Keratinocyte (primary cell): ENCODE measurements at regions not wholly inside any gene's neighbourhood (a gene's known extent, or its start where the extent isn't known, plus 50 kb on each side); places are given as distances from the start of the nearest gene placed in this dataset.

Experiments used
- DNase-seq: peaks from one replicate; pipeline ENCODE4 v3.0.0-alpha.2; 2011; ENCODE audit warnings: low read depth, missing footprints, low spot score
- FAIRE-seq: peaks from 2 replicates; lab custom pipeline; 2011; peaks lifted over from hg19 to GRCh38; lab: Jason Lieb, UNC
- H2AFZ ChIP-seq: 2 replicates; pipeline ENCODE4 v1.6.0; 2012; ENCODE audit warnings: low read length, control low read depth, inconsistent platforms; ENCODE audit not compliant: control insufficient read depth
- H3K27ac ChIP-seq: 2 replicates; pipeline ENCODE4 v1.5.1; 2011; ENCODE audit warnings: low read length; ENCODE audit not compliant: control insufficient read depth, insufficient read depth
- H3K27me3 ChIP-seq: 3 replicates; pipeline ENCODE4 v1.6.0; 2011; ENCODE audit warnings: low read length; ENCODE audit not compliant: control insufficient read depth, insufficient read depth; ENCODE audit errors: extremely low read depth
- H3K36me3 ChIP-seq, 2 experiments: 2 replicates in 1 of 2; 3 replicates in 1 of 2; pipeline ENCODE4 v1.5.1; 2011; ENCODE audit warnings: low read length in 2 of 2, mild to moderate bottlenecking in 1 of 2; ENCODE audit not compliant: control insufficient read depth in 2 of 2, insufficient read depth in 2 of 2; ENCODE audit errors: extremely low read depth in 1 of 2
- H3K4me1 ChIP-seq: 3 replicates; pipeline ENCODE4 v1.5.1; 2011; ENCODE audit warnings: low read length; ENCODE audit not compliant: control insufficient read depth, insufficient read depth; ENCODE audit errors: extremely low read depth
- H3K4me2 ChIP-seq: 3 replicates; pipeline ENCODE4 v1.6.0; 2011; ENCODE audit warnings: low read depth, low read length; ENCODE audit not compliant: control insufficient read depth, insufficient read depth; ENCODE audit errors: extremely low read depth
- H3K4me3 ChIP-seq, 3 experiments: fragments of 200-600 bp in 1 of 3; sonication (generic) in 1 of 3; 2 replicates in 2 of 3; 3 replicates in 1 of 3; pipeline ENCODE4 v1.5.1; 2011 to 2016; ENCODE audit warnings: low read length in 3 of 3, mild to moderate bottlenecking in 3 of 3, control low read depth in 2 of 3, inconsistent platforms in 1 of 3, low read depth in 1 of 3, mixed read lengths in 1 of 3, mixed run types in 1 of 3, moderate library complexity in 1 of 3; ENCODE audit not compliant: control insufficient read depth in 2 of 3, insufficient read depth in 2 of 3; ENCODE audit errors: extremely low read depth in 1 of 3
- H3K79me2 ChIP-seq: 2 replicates; pipeline ENCODE4 v1.6.0; 2012; ENCODE audit warnings: low read length; ENCODE audit not compliant: control insufficient read depth, insufficient read depth
- H3K9ac ChIP-seq: 3 replicates; pipeline ENCODE4 v1.6.0; 2011; ENCODE audit warnings: low read length; ENCODE audit not compliant: control insufficient read depth, insufficient read depth; ENCODE audit errors: extremely low read depth
- H3K9me1 ChIP-seq: 3 replicates; pipeline ENCODE4 v1.6.0; 2011; ENCODE audit warnings: low read length; ENCODE audit not compliant: control insufficient read depth, insufficient read depth; ENCODE audit errors: extremely low read depth
- H3K9me3 ChIP-seq: 2 replicates; pipeline ENCODE4 v1.5.1; 2012; ENCODE audit warnings: low read depth, low read length; ENCODE audit not compliant: control insufficient read depth
- H4K20me1 ChIP-seq: 3 replicates; pipeline ENCODE4 v1.6.0; 2011; ENCODE audit warnings: low read length; ENCODE audit not compliant: control insufficient read depth, insufficient read depth; ENCODE audit errors: extremely low read depth
- EZH2 ChIP-seq: IDR thresholded peaks from one replicate; pipeline ENCODE4 v1.6.1; 2012; ENCODE audit warnings: inconsistent platforms, mild to moderate bottlenecking, low read length, moderate library complexity
- dilution Hi-C: fragments of 300-500 bp; cut with MboI; formaldehyde crosslinking; loops from one replicate; pipeline ENCODE4 v1.7.0; 2020; ENCODE audit warnings: low sequenced_read_pairs; ENCODE audit not compliant: extremely low pct_ligation_motif_present
- TF ChIP-seq, protein P1 (sequence below), 3 experiments: IDR thresholded peaks in 1 of 3; conservative IDR thresholded peaks in 1 of 3; optimal IDR thresholded peaks in 1 of 3; 2 replicates in 2 of 3; 3 replicates in 1 of 3; pipeline versions ENCODE3 to v1.5.1; 2011; ENCODE audit warnings: low read length in 3 of 3, mild to moderate bottlenecking in 3 of 3, moderate library complexity in 2 of 3, control low read depth in 1 of 3, inconsistent platforms in 1 of 3; ENCODE audit not compliant: insufficient read depth in 2 of 3; ENCODE audit errors: extremely low read depth in 1 of 3

DNA sequence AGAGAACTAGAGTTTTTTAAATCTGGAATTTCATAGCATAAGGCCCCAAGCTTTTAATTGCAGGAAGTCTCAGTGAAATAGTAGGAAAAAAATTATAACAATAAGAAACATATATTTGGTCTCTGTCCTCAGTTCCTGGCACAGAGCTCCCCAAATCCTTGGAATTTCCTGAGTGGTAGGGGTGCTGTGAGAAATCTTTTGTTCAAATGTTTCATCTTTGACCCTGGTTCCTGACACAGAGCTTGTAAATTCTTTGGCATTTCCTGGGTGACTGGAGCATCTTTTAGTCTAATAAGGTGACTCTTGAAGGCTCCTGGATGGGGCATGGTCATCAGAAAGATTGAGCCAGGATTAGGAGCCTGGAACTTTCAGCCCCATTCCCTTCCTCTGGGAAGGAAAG is 225.7 kb upstream of the AJAP1 start:
- H3K36me3 ChIP-seq: no peaks in the 10 kb centered on the region
- H3K4me1 ChIP-seq: no peaks in the 10 kb centered on the region
- H3K9ac ChIP-seq: no peak overlapping the region
- DNase-seq (no peak), FAIRE-seq (no peak)
- H3K9me3 ChIP-seq: peaks cover 8% of the 10 kb centered on the region
- no peak overlapping the region for H2AFZ ChIP-seq
- H3K4me2 ChIP-seq: no peak overlapping the region
- no peaks in the 10 kb centered on the region for H4K20me1 ChIP-seq
- TF ChIP-seq, protein P1, sequence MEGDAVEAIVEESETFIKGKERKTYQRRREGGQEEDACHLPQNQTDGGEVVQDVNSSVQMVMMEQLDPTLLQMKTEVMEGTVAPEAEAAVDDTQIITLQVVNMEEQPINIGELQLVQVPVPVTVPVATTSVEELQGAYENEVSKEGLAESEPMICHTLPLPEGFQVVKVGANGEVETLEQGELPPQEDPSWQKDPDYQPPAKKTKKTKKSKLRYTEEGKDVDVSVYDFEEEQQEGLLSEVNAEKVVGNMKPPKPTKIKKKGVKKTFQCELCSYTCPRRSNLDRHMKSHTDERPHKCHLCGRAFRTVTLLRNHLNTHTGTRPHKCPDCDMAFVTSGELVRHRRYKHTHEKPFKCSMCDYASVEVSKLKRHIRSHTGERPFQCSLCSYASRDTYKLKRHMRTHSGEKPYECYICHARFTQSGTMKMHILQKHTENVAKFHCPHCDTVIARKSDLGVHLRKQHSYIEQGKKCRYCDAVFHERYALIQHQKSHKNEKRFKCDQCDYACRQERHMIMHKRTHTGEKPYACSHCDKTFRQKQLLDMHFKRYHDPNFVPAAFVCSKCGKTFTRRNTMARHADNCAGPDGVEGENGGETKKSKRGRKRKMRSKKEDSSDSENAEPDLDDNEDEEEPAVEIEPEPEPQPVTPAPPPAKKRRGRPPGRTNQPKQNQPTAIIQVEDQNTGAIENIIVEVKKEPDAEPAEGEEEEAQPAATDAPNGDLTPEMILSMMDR (optimal IDR thresholded peaks at IDR 0.05 in 1 of 3, IDR thresholded peaks at IDR 0.05 in 1 of 3, conservative IDR thresholded peaks at IDR 0.05 in 1 of 3; ENCODE audit: extremely low read depth in 1 of 3, insufficient read depth in 2 of 3, low read length in 3 of 3): no peak
- TF ChIP-seq EZH2: no peak
- dilution Hi-C loops: no loop called here
- H3K4me3 ChIP-seq: no peak overlapping the region
- H3K9me1 ChIP-seq: no peaks in the 10 kb centered on the region
- H3K27me3 ChIP-seq: no peaks in the 10 kb centered on the region
- no peak overlapping the region for H3K27ac ChIP-seq
- H3K79me2 ChIP-seq: no peaks in the 10 kb centered on the region

DNA sequence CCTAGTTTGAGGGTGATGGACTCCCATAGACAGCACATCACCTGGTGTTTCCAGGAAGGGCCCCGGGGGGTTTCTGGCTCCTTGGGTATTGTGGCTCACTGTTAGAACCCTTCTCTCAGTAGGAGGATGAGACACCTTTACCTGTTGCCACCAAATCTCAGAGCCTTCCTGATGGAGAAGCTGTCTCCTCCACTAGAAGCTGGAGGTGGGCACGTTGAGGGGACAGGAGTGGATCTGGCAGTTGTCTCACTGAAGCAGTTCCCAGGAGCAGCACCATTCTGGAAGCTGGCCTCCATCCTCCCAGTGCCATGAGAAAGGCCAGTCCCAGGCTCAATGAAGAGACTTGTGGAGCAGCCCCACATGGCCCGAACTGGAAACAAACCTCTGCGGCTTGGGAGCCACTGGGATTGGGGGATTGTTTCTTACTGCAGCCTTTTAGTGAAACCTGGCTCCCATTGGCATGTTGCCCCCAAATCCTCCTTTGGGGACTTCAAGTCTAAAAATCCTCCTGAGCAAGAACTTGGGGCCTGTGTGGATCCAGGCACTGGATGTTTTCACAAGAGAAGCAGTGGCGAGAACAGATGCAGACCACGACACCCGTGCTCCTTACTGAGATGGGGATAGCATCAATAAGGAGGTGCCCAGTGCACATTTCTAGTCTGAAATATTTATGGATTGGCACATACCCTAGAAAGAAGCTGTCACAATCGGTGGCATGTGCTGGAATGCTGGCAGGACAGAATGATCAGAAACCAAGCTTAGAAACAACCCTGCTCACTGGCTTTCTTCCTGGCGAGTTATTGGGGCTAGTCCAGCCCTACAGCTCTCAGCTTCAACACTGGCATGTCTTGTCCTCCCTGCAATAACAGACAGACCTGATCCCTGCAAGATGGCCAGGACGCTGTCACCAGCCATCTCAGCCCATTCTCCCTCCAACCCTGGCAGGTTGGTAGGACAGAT is 223.7 kb upstream of the AJAP1 start:
- Histone ChIP-seq H3K4me1 (no peaks in the 10 kb centered on the region), H3K4me2 (no peak overlapping the region), H3K27ac (no peak overlapping the region), H4K20me1 (no peaks in the 10 kb centered on the region), H3K4me3 (no peak overlapping the region), H3K36me3 (no peaks in the 10 kb centered on the region), H3K9ac (no peak overlapping the region), H3K27me3 (no peaks in the 10 kb centered on the region), H3K9me1 (no peaks in the 10 kb centered on the region), H3K9me3 (peaks cover 8% of the 10 kb centered on the region), H2AFZ (no peak overlapping the region), H3K79me2 (no peaks in the 10 kb centered on the region)
- TF ChIP-seq EZH2: no peak
- TF ChIP-seq, protein P1 (optimal IDR thresholded peaks at IDR 0.05 in 1 of 3, IDR thresholded peaks at IDR 0.05 in 1 of 3, conservative IDR thresholded peaks at IDR 0.05 in 1 of 3; ENCODE audit: extremely low read depth in 1 of 3, insufficient read depth in 2 of 3, low read length in 3 of 3): no peak
- DNase-seq (no peak), FAIRE-seq (no peak)
- dilution Hi-C loops: no loop called here
